NCI-H82 treated with DMSO at 0.1 percent for 48 hours (cell line): ENCODE measurements at regions not wholly inside any gene's neighbourhood (a gene's known extent, or its start where the extent isn't known, plus 50 kb on each side); places are given as distances from the start of the nearest gene placed in this dataset.
"Not testable (repeated sequence)": the region's sequence is repeated elsewhere in the genome, so short reads cannot be mapped to it uniquely, and the experiment has no call there.

Experiments used
- DNase-seq: peaks from one replicate; lab custom pipeline; 2025; ENCODE audit not compliant: unreplicated experiment; lab: John Stamatoyannopoulos, UW

DNA sequence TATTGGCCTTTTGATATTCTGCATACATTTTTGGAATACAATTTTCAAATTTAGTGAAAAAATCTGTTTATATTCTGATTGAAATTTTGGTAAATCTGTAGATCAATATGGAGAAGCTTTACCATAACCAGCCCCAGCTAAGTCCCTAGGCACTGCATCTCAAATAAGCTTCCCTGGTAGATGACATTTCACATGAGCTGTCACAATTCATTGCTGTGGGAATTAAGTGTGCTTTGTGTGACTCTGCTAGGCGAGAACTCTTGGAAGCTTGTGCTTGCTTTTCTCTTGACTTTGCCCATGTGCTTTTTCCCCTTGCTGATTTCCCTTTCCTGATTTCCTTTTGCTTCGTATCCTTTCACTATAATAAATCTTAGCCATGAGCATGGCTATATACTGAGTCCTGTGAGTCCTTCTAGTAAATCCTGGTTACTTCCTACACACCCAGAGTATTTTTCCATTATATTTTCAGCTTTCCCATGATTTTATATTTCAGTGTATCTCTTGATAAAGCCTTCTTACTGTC, 166.5 kb upstream of the MMS22L start:
- DNase-seq = no peak

DNA sequence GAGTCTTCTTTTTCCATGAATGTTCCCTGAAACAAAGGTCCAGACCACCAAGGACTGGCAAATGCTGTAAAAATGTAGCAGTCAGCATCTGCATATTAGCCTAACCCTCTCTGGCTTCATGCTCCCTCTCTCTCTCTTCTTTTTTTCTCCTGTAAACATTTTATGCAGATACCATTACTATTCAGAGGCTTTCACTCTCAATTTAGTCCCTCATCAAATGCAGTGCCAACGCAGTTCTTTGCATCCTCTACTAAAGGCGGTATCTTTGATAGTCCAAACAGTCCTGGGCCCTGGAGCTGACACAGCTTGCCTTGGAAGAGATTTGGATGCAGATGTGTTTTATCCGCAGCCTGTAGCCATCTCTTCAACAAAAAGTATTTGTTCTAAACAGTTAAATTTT, 167.1 kb upstream of the MMS22L start:
- no peak for DNase-seq

DNA sequence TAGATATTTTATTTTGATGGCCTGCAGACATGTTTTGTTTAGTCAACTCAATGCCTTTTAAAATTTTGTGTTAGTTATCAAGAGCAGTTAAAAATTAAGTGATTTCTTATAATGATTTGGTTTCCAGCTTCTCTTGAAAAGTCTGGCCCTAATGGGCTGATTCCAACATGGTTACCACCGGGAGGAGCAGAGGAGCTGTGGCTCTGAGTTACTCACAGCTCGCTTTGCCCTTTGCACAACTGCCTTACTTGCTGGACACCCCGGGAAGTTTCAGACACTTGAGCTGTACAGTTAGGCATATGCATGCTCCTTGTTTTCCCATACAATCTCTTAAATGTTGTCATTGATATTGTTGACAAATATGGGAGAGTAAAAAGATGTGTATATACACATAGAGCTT, 173.1 kb upstream of the MMS22L start:
- DNase-seq = no peak

DNA sequence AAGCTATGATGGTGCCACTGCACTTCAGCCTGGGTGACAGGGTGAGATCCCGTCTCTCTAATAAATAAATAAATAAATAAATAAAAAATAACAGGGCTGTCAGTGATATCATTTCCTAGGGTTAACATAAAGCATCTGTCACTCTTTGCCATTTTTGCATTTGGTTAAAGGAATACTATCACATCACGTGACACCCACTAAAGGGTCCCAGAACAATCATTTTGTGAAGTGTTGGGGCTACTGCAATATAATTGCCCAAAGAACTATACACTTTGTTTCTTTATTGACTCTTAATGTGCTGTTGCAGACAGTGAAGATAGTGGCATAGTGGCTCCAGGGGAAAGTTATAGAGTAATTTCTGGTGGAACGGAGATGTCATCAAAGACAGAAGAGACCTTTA, 176.5 kb upstream of the MMS22L start:
- no peak for DNase-seq

DNA sequence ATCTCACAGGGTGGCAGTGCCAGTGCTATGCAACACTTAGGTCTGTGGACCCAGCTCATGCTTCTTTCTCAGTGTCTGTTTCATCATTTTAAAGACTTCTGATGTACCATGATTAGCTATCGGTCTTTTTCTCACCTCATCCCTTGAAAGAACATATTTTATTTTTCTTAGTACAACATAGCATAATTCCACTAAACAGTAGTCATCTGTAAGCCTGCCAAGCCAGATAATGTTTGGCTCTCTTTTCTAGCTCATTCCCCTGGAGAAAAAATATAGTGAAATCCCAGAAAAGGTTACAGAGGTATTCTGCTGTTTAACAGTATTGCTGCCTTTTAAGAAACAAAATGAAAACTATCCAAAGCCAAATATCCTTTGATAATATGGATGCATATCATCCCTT, 177.0 kb upstream of the MMS22L start:
- no peak for DNase-seq

DNA sequence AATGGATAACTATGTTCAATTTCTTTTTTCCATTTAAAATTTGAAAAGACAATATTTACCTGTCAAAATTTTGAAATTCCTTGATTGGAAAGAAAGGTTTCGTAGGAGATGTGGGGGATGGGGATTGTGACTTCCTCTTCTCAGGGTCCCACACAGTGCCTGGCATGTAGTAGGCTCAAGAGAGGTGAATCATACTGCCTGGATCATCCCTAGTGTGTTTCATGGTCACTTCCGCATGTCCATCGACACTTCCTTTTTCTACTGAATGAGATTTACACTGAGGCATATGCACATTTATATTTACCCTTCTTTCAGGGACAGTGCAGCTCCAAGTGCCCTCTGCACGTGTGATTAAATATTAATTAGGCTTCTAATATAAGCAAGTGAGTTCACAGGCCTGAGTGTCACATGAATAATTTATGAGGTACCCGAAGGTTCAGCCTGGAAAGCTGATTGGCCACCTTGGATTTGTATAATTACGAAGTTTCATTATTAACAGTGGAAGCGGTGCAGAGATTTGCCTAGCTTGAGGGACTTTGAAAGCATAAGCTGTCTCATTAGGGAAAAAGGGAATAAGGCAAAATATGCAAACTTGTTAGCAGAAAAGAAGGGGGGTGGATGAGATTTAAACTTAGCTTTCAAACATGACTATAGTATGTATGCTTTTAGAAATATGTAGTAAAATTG, 177.5 kb upstream of the MMS22L start:
- no peak for DNase-seq

DNA sequence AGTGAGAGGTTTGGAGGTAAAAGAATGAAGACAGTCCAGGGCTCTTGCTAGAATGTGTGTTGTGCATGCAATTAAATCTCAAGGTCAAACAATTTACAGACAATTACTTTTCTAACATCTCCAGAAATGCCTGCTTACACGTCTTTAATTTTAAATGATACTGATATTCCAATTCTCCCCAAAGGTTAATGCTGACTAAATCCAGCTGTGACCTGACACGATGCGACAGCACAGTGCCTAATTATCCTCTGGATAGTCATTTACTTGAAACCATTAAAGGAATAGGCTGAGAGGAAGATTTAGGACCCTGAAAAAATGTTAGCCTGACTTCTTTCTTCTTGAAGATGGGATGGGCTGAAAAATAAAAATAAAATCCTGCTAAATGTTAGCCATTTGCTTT, 178.2 kb upstream of the MMS22L start:
- no peak for DNase-seq

DNA sequence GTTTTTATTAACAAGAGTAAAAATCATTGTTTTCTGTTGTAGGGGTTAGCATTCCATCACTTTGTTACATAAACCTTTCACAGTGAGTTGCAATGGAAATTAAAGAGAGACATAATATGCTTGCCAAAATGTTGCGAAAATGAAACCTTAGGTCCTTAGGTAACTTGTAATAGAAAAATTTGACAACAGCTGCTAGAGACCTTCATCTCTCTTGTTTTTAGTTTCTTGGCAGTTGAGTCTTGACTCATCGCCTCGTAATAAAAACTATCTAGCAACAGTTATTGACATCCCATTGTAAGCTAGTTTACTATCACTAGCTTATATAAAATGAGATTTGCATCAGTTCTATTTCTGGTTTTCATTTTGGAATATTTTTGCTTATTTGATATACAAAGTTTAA, 179.0 kb upstream of the MMS22L start:
- no peak for DNase-seq

DNA sequence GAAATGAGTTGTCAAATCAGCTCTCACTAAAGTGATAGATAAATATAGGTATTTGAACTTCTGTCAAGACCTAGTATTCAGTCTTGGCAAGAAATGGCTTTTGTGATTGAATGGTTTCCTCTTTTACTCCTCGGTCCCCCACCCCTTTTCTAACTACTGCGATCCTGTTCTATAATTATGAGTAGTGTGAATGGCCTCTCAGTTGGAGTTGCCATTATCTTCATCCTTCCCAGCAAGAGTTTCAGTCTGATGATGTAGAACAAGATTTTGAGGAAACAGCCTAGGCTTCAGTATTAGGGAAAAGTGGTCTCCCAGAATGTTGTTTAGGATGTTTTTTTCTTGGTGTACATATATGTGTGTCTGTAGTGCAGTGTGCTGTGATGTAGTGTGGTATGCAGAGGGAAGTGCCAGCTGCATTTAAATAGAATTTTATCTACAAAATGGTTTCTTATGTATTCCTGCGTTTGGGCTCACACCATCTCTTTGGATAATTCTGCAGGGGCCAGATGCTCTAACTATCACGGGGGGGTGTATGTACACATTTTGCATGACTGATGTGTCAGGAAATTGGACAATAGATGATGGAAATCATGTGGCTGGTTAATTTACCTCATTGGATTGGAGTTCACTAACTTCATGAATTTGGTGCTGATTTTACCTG, 180.1 kb upstream of the MMS22L start:
- DNase-seq = no peak

DNA sequence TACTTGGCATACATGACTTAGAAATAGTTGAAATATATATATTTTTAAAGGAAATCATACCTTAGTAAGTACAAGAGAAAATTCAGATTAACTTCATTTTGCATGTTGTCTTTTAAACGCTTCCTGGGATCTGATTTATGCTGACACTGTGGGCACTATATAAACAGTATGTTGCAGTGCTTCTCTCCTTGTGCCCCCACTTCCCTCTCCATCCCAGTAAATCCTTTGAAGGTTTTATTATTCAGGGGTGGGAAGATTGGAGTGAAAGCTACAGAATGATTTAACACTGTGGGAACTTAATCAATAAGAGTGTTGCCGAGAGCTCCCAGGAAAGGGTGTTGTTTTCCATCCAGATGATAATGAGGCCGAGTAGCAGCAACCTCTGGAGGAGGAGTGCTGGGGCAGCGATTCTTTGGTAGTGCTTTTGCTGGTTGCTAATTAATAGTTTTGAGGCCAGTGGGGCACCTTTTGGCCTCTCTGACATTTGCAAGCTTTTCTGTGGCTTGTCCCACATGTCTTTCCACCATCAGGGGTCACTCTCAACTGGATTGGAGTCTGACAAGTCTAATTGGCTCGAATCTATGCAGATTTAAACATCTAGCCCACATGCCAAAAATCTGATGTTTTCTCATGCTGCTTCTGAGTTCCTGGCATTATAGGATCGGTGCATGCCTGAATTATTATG, 183.0 kb upstream of the MMS22L start:
- no peak for DNase-seq

DNA sequence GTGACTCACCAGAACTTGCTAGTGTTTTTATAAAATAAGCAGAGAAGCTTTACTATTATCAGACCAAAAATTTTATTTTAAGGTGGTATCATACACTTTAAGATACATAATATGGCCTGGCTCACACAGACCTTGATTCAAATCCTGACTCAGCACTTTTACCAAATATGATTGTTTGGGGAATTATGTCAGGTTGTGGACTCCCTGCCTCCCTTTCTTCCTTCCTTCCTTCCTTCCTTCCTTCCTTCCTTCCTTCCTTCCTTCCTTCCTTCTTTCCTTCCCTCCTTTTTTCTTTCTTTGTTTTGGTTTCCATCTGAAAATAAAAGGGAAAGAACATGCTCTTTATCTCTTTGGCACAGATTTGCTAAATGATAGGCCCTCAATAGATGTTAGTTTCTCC, 186.0 kb upstream of the MMS22L start:
- no peak for DNase-seq

DNA sequence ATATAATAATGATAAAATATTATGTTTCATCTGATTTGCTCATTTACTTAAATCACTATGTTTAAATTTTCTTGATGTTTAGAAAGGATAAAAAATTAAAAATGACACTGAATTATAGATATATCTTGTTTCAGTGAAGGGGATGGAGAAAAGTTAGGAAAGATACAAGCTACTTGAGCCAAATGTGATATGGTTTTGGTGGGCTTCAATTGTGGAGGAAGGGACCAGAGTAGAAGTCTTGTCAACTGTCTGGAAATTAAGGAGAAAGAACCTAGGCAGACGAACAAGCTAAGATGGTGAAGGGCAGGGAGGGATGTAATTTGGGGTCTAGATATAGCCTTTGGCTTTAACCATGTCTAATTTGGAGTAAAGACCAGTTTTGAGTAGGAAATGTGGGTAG, 186.4 kb upstream of the MMS22L start:
- DNase-seq = no peak

DNA sequence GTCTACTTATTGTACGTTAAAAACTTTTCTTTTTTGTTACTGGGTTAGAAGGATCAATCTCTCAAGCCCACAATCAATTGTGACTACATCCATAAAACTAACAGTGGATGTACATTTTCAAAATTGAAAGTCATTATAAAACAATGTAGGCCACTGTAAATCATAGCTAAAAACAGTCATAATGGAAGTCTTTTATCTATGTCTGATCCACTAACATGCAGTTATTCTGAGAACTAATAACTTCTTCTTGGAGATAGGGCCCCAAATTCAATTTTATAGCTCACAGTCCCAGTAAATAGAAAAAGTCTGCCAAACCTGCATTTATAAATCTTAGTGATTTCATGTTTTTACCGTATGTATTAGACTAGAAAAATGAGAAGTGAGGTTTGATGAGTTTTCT, 187.3 kb upstream of the MMS22L start:
- no peak for DNase-seq

DNA sequence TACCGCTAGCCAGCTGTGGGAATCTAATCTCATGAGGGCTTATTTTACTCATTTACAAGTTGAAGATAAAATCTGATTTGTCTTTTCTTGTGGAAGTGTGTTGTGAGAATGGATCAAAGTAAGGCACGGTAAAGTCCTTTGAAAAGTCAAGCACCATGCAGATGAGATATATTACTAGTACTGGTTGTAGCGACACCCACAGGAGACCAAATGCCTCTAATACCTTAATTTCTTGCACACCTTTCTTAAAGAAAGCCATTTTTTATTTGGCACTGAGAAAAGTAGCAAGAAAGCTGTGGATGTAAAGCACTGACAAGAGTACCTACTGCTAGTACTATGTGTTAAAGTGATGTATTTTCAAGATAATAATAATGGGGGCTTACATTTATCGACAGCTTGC, 191.0 kb upstream of the MMS22L start:
- DNase-seq = no peak

DNA sequence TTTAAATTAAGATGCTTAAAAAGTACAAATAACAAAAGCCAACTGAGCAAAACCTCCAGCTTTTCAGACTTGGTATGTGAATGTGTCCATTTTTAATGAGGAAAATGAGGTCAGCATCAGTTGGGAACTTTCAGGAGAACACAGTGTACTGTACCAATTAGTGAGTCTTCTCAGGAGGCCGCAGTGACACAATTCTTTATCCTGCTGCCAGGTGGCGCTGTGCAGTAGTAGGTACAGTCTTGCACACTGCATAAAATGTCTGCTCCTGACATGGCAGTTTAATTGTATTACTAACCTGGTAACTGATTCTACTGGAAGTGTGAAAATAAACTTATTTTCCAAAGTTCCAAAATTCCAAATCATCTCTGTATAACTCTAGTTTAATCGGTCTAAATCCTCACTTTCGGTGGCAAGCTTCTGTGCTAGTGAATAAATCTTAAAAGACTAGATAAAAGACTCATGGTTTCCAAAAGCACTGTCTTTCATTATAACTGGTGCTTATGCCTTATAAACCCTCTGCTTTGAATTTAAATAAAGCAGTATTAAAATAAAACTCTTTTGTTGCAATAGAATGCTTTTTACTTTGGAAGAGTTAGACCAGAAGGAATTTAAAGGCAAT, 214.8 kb upstream of the MMS22L start:
- DNase-seq = peak; percentile 65

DNA sequence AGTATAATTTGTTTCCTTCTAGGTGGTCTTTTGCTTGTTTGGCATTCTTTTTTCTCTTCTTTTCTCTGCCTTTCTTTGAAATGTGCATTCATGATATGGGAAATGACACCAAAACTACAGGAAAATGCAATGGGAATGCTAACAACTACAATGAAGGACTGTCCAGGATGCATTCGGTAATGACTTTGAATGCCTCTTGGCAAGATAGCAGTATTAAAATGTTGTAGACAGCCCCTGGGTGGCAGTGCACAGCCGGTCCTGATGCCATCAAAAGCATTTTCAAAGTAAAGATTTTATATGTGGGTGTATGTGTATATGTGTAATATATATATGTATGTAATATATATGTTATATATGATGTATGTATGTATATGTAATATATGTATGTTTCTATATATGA, 218.8 kb upstream of the MMS22L start:
- no peak for DNase-seq

DNA sequence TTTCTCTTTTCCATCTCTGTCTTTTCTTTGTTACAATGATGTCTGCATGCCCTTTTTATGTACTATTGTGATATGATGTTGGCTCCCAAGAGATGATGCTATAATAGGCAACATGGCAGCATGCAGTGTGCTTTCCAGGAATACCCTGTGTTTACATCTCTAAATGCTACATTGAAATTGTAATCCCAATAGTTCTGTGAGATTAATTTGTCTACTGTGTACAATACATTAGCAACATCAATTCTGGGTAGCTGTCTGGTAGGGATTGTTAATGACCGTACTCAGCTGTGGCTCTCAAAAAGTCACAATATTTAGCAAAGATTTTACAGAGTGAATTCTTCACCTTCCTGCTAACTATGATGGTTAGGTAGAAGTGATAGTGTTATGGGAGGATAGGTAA, 225.6 kb upstream of the MMS22L start:
- no peak for DNase-seq

DNA sequence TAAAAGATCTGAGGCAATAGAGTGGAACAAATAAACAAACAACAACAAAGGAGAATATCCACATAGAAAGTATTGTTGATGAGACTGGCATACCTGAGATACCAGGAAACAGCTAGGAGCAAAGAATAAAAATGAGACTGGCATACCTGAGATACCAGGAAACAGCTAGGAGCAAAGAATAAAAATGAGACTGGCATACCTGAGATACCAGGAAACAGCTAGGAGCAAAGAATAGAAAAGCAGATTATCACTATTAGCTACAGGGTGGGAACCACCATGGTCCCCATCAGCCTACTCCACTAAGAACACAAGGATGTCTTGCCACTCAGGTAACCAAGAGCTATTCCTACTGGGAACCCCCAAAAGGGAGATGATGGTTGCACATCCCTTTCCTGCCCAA, 230.2 kb upstream of the MMS22L start:
- not testable (repeated sequence) for DNase-seq

DNA sequence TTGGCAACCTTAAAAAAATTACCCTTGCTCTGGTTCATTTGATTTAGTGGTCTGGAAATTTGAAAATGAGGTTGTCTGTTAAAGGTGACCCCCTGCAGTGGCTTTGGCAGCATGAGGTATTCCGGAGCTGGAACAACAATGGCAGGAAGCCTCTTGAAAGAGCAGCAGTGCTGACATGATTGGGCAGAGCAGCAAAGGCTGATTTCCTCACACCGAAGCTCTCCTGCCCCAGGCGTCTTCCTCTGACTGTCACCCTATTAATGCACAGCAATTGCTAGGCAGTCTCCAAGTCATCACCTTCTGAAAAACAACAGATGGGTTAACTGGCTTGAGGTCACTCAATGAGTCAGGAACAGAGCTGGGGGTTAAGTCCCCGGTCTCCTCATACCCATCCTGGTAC, 241.8 kb upstream of the MMS22L start:
- peak; percentile 77 for DNase-seq

DNA sequence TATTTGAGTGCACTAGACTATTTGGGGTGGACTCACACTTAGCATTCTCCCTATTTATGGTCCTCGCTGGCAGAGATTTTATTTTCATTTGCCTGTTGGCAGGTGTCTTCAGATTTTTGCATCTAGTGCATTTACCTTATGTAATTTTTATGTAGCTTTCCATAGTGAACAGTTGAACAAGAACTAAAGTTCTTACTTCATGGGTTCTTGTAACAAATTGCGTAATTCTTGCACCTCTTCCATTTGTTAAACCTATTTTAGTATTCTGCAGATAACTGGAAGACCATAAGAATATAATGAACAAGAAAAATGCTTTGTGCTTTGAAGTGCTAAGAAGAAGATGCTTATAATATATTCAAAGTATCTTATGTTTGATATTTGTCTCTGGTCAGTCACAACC, 252.8 kb upstream of the MMS22L start:
- no peak for DNase-seq

DNA sequence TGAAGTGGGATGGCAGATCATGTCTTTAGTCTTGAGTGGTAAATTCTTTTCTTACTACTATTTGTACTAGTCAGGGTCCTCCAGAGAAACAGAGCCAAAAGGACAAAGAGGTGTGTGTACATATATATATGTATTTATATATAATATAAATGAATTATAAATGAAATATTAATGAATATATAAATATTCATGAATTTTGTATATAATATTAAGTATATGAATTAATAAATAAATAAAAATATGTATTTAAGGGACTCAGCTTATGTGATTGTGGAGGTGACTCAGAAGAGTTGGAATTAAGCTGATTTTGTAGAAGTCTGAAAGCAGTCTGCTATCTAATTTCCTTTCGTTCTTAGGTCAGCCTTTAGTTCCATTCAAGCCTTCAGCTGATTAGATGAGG, 265.3 kb upstream of the MMS22L start:
- DNase-seq = no peak

DNA sequence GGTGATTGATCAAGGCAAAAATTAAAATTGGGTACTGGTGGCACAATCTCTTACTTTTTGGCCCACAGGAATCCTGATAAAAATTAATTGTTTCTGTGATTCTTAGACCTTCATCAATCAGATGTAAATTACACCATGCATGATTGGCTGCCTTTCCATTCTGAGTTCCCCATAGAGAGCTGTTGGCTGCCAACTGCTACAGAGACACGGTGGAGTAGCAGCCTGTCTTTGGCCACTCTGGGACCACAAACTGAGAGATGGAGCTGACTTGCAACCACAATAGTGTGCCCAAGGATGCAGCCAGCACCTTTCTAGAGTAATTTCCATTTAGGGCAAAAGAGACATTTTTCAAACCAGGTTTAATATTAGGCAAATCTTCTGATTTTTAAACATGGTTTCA, 274.3 kb upstream of the MMS22L start:
- no peak for DNase-seq
